NT2/D1 (cell line): ENCODE measurements at regions not wholly inside any gene's neighbourhood (a gene's known extent, or its start where the extent isn't known, plus 50 kb on each side); places are given as distances from the start of the nearest gene placed in this dataset.

Experiments used
- SUZ12 ChIP-seq: IDR thresholded peaks from 2 replicates; pipeline ENCODE4 v1.6.1; 2011; ENCODE audit not compliant: insufficient read length, insufficient read depth; ENCODE audit errors: extremely low read depth
- YY1 ChIP-seq: IDR thresholded peaks from 2 replicates; pipeline ENCODE4 v1.6.1; 2011; ENCODE audit not compliant: insufficient read length, insufficient read depth
- ZNF274 ChIP-seq: IDR thresholded peaks from 2 replicates; pipeline ENCODE4 v1.6.1; 2011; ENCODE audit warnings: mild to moderate bottlenecking, low read depth, low read length

- TF ChIP-seq ZNF274 (no peak), YY1 (no peak), SUZ12 (no peak)
Observed at GRCh38 chr5:24226479-24226878, 418.3 kb downstream of the CDH10 start.
